ENCODE measurements at regions not wholly inside any gene's neighbourhood (a gene's known extent, or its start where the extent isn't known, plus 50 kb on each side); places are given as distances from the start of the nearest gene placed in this dataset.

DNA sequence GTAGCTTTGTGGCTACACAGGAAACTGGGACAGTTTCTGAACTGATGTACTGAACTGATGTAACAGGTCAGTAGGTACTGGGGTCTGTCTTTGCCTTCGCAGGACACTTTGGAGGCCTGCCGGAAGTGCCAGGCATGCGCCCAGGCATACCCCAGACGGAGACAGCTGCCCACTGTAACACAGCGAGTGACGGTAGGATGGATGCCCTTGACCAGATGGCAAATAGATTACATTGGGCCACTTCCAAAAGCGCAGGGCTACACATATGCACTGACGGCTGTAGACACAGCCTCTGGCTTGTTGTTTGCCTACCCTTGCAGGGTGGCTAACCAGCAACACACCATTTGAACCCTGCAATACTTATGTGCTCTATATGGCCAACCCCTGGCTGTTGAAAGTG is 94.1 kb upstream of the TMPO start:
- Histone ChIP-seq H3K4me3 (ENCODE audit: low read length) (no peak overlapping the region), H3K36me3 (ENCODE audit: control insufficient read depth, insufficient read depth, low read length) (no peaks in the 10 kb centered on the region), H3K27me3 (ENCODE audit: control insufficient read depth, insufficient read depth, low read length) (no peaks in the 10 kb centered on the region), H3K9ac (ENCODE audit: low read length) (no peak overlapping the region), H3K4me1 (ENCODE audit: control insufficient read depth, insufficient read depth, low read length) (peaks cover 8% of the 10 kb centered on the region), H3K27ac (ENCODE audit: low read depth, low read length) (no peak overlapping the region)

DNA sequence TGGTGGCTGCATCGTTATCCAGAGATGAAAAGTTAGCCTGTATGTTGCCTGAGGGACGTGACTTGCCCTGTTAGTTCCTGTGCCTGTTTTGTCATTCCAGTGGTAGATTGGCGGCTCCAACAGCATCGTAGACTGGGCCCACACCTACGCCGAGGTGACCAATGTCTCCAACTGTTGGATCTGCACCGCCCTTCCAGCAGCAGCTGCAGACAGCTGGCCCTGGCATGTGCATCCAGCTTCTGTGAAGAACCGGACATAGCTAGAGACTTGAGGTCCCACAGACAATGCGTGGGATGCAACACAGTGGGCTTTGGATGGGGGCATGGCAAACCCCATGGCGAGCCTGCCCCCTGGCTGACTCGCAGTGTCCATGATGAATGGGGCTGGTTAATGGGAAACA is 93.0 kb upstream of the TMPO start:
- no peak overlapping the region for H3K9ac ChIP-seq (ENCODE audit: low read length)
- no peak overlapping the region for H3K27ac ChIP-seq (ENCODE audit: low read depth, low read length)
- no peaks in the 10 kb centered on the region for H3K27me3 ChIP-seq (ENCODE audit: control insufficient read depth, insufficient read depth, low read length)
- H3K4me1 ChIP-seq (ENCODE audit: control insufficient read depth, insufficient read depth, low read length): peaks cover 8% of the 10 kb centered on the region
- H3K4me3 ChIP-seq (ENCODE audit: low read length): no peak overlapping the region
- H3K36me3 ChIP-seq (ENCODE audit: control insufficient read depth, insufficient read depth, low read length): no peaks in the 10 kb centered on the region

DNA sequence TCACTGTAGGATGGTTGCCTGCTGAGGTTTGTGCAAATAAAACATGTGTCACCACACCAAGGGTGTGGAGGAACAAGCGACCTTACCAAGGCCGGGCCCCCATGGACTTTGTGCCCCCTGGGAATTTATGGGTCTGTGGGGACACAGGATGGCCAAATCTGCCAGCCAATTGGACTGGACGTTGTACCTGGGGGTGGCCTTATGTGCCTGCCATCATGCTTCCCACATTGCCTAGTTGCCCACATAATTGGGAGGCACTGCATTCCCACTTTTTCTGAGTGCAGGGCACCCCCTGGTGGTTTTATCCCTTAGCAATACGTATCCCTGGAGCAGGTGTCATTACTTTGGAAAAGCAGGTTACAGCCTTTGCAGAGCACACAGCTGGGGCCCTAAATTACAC is 92.6 kb upstream of the TMPO start:
- H3K4me1 ChIP-seq (ENCODE audit: control insufficient read depth, insufficient read depth, low read length): peaks cover 8% of the 10 kb centered on the region

DNA sequence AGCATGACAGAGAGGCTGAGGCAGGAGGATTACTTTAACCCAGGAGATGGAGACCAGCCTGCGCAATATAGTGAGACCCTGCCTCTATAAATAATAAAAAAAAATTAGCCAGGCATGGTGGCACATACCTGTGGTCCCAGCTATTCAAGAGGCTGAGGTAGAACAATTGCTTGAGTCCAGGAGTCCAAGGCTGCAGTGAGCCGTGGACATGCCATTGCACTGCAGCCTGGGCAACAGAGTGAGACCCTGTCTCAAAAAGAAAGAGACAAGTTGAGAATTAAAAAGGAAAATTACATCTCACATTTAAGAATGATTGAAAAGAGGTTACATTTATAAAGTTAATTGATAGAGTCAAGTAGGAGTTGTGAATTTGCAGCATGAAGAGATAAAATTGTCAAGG is 91.4 kb upstream of the TMPO start:
- Histone ChIP-seq H3K4me1 (ENCODE audit: control insufficient read depth, insufficient read depth, low read length) (peaks cover 1% of the 10 kb centered on the region), H3K36me3 (ENCODE audit: control insufficient read depth, insufficient read depth, low read length) (no peaks in the 10 kb centered on the region), H3K4me3 (ENCODE audit: low read length) (no peak overlapping the region), H3K9ac (ENCODE audit: low read length) (no peak overlapping the region), H3K27me3 (ENCODE audit: control insufficient read depth, insufficient read depth, low read length) (no peaks in the 10 kb centered on the region), H3K27ac (ENCODE audit: low read depth, low read length) (no peak overlapping the region)

More for the DNA sequence above, 92.6 kb upstream of the TMPO start:
- Histone ChIP-seq H3K36me3 (ENCODE audit: control insufficient read depth, insufficient read depth, low read length) (no peaks in the 10 kb centered on the region), H3K4me3 (ENCODE audit: low read length) (no peak overlapping the region), H3K27ac (ENCODE audit: low read depth, low read length) (no peak overlapping the region), H3K27me3 (ENCODE audit: control insufficient read depth, insufficient read depth, low read length) (no peaks in the 10 kb centered on the region), H3K9ac (ENCODE audit: low read length) (no peak overlapping the region)

DNA sequence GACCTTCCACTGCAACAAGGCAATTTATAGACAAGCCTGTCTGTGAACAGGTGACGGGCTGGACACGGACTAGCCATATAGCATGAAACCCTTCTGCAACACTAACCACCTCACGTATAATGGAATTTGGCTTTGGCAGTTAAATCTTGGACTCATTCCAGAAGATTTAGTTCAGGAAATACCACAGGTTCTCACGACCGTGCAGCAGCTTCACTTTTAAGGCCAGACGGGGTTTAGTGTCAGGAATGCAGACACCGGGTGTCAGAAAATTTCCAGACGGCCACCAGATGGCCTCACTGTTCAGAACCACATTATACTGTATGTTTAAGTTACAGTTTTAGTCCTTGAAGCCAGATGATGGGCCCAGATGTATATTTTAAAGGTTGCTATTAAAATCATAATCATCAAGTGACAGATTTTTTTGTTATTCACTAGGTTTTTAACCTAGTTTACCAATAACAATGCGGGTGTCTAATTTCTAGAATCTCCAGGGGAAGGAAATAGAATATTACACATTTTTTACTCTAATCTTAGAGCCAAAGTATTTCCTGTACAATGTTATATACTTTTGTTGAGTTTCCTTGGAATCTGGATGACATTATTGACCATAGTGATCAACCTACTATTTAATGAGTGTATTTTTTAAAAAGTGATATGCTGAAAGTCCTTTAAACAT is 90.5 kb upstream of the TMPO start:
- Histone ChIP-seq H3K27me3 (ENCODE audit: control insufficient read depth, insufficient read depth, low read length) (no peaks in the 10 kb centered on the region), H3K27ac (ENCODE audit: low read depth, low read length) (no peak overlapping the region), H3K4me3 (ENCODE audit: low read length) (no peak overlapping the region), H3K9ac (ENCODE audit: low read length) (no peak overlapping the region), H3K36me3 (ENCODE audit: control insufficient read depth, insufficient read depth, low read length) (no peaks in the 10 kb centered on the region), H3K4me1 (ENCODE audit: control insufficient read depth, insufficient read depth, low read length) (no peaks in the 10 kb centered on the region)

DNA sequence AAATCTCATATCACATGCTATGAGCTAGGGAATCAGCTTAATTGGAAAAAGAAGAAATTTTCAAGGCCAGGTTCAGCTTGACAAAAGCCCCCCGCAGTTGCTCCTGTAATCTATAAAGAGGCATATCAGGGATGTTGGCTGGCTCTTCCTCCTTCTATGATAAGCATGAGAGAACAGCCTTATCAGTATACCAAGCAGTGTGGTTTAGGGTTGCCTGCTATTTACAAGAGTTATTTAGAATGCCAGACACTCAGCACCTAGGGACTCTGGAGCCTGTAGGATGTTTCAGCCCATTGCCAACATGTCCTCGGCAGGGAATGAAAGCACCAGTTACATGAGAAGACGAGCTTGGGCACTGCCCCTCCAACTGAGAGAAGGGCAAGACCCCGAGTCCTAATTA is 89.5 kb upstream of the TMPO start:
- H3K27ac ChIP-seq (ENCODE audit: low read depth, low read length): no peak overlapping the region
- no peak overlapping the region for H3K9ac ChIP-seq (ENCODE audit: low read length)
- no peaks in the 10 kb centered on the region for H3K36me3 ChIP-seq (ENCODE audit: control insufficient read depth, insufficient read depth, low read length)
- no peaks in the 10 kb centered on the region for H3K4me1 ChIP-seq (ENCODE audit: control insufficient read depth, insufficient read depth, low read length)
- no peak overlapping the region for H3K4me3 ChIP-seq (ENCODE audit: low read length)
- no peaks in the 10 kb centered on the region for H3K27me3 ChIP-seq (ENCODE audit: control insufficient read depth, insufficient read depth, low read length)

DNA sequence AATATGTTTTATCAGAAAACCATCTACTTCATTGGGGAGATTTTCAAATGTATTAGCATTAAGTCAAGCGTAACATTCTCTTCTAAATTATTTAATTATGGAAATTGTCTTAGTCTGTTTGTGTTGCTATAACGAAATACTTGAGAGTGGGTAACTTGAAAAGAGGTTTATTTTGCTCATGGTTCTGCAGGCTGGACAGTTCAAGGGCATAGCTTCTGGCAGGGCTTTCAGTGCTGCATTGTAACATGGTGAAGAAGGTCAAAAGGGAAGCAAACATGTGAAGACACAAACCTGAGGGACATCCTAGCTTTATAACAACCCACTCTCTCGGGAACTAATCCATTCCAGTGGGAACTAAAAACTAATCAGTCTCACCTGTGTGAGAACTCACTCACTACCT is 84.3 kb upstream of the TMPO start:
- Histone ChIP-seq H3K27ac (ENCODE audit: low read depth, low read length) (no peak overlapping the region), H3K9ac (ENCODE audit: low read length) (no peak overlapping the region), H3K4me3 (ENCODE audit: low read length) (no peak overlapping the region), H3K27me3 (ENCODE audit: control insufficient read depth, insufficient read depth, low read length) (no peaks in the 10 kb centered on the region), H3K4me1 (ENCODE audit: control insufficient read depth, insufficient read depth, low read length) (no peaks in the 10 kb centered on the region), H3K36me3 (ENCODE audit: control insufficient read depth, insufficient read depth, low read length) (no peaks in the 10 kb centered on the region)

DNA sequence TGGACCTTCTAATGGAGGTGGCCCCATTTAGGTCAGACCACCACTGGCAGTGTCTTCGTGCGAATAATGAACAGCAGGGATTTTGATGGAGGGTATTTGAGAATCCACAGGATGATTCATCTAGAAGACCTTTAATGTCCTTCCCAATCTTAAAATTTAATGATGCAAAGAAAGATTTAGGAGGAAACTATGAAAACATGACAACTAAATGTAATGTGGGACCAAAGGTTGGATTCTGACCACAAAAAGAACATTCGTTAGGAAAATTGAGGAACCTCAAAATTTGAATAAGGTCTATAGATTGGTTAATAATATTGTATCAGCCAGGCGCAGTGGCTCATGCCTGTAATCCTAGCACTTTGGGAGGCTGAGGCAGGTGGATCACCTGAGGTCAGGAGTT is 78.2 kb upstream of the TMPO start:
- H3K9ac ChIP-seq (ENCODE audit: low read length): no peak overlapping the region
- no peaks in the 10 kb centered on the region for H3K27me3 ChIP-seq (ENCODE audit: control insufficient read depth, insufficient read depth, low read length)
- H3K27ac ChIP-seq (ENCODE audit: low read depth, low read length): no peak overlapping the region
- H3K4me3 ChIP-seq (ENCODE audit: low read length): no peak overlapping the region
- no peaks in the 10 kb centered on the region for H3K36me3 ChIP-seq (ENCODE audit: control insufficient read depth, insufficient read depth, low read length)
- no peaks in the 10 kb centered on the region for H3K4me1 ChIP-seq (ENCODE audit: control insufficient read depth, insufficient read depth, low read length)

DNA sequence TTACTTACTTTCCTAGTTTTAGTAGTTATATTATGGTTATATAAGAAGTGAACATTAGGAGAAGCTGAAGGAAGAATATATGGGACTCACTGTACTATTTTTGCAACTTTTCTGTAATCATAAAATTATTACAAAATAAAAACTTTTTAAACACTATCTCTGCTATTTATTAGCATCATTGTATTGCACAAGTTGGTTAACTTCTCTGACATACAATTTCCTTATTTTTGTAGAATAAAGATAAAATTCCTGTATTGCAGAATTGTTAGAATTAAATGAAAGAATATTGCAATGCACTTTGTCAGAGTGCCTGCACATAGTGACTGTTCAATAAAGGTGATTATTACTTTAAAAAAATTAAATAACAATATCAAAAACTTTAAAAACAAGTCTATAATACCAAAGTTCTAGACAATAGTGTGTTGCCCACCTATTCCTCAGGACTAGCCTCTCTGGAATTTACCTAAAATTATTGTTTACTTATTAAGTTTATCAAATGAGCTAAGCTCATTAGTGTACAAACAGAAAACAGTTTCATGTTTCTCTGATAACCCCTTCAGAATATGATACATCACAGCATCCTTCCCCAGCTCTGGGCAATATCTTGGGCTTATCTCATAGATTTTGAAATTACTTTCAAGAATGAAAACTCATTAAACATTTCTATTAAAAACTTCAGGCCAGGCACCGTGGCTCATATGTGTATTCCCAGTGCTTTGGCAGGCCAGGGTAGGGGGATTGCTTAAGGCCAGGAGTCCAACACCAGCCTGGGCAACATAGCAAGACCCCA is 77.4 kb upstream of the TMPO start:
- no peak overlapping the region for H3K27ac ChIP-seq (ENCODE audit: low read depth, low read length)
- no peaks in the 10 kb centered on the region for H3K27me3 ChIP-seq (ENCODE audit: control insufficient read depth, insufficient read depth, low read length)
- H3K36me3 ChIP-seq (ENCODE audit: control insufficient read depth, insufficient read depth, low read length): no peaks in the 10 kb centered on the region
- H3K9ac ChIP-seq (ENCODE audit: low read length): no peak overlapping the region
- H3K4me1 ChIP-seq (ENCODE audit: control insufficient read depth, insufficient read depth, low read length): no peaks in the 10 kb centered on the region
- H3K4me3 ChIP-seq (ENCODE audit: low read length): no peak overlapping the region

DNA sequence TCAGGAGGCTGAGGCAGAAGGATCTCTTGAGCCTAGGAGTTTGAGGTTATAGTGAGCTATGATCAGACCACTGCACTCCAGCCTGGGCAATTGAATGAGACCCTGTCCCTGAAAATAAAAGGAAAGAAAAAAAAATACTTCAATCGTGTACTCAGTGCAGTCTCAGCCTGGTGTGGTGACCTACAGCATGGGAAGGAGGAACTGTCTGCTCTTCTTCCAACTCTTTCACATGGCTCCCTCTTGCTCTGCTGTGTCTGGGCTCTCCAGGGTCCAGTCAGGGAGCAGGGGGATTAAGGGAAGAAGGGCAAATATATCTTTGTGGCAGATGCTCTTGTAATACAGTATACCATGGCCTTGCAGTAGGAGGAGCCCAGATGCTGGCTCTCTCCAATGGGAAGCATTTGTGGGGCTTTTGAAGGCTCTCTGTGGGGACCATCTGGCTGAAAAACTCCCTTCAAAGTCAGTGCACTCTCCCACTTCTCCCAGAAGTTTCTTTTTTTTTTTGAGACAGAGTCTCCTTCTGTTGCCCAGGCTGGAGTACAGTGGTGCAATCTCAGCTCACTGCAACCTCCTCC is 76.6 kb upstream of the TMPO start:
- Histone ChIP-seq H3K9ac (ENCODE audit: low read length) (no peak overlapping the region), H3K4me1 (ENCODE audit: control insufficient read depth, insufficient read depth, low read length) (no peaks in the 10 kb centered on the region), H3K27ac (ENCODE audit: low read depth, low read length) (no peak overlapping the region), H3K36me3 (ENCODE audit: control insufficient read depth, insufficient read depth, low read length) (no peaks in the 10 kb centered on the region), H3K4me3 (ENCODE audit: low read length) (no peak overlapping the region), H3K27me3 (ENCODE audit: control insufficient read depth, insufficient read depth, low read length) (no peaks in the 10 kb centered on the region)

DNA sequence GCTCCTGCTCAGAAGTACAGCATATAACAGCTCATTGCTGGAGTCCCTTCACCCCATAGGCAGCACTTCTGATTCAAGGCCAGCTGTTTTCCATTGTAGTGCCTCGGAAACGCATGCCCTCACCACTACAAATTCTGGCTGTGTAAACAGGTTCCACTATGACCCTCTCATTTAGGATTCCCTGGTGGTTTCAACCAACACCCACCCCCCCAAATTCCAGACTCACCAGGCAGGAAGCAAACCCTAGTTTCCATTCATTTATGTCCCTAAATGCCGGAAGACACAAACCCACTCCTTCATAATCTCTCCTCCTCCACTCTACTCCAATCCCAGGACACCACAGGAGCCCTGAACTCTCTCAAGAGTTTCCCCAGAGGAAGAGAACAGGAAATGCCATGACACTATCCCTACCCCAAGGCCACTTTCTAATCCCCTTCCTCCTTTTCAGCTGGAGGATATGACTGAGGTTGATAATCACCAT is 75.9 kb upstream of the TMPO start:
- Histone ChIP-seq H3K4me3 (ENCODE audit: low read length) (no peak overlapping the region), H3K36me3 (ENCODE audit: control insufficient read depth, insufficient read depth, low read length) (no peaks in the 10 kb centered on the region), H3K4me1 (ENCODE audit: control insufficient read depth, insufficient read depth, low read length) (no peaks in the 10 kb centered on the region), H3K27me3 (ENCODE audit: control insufficient read depth, insufficient read depth, low read length) (no peaks in the 10 kb centered on the region), H3K27ac (ENCODE audit: low read depth, low read length) (peak overlapping the region; percentile 30), H3K9ac (ENCODE audit: low read length) (no peak overlapping the region)

DNA sequence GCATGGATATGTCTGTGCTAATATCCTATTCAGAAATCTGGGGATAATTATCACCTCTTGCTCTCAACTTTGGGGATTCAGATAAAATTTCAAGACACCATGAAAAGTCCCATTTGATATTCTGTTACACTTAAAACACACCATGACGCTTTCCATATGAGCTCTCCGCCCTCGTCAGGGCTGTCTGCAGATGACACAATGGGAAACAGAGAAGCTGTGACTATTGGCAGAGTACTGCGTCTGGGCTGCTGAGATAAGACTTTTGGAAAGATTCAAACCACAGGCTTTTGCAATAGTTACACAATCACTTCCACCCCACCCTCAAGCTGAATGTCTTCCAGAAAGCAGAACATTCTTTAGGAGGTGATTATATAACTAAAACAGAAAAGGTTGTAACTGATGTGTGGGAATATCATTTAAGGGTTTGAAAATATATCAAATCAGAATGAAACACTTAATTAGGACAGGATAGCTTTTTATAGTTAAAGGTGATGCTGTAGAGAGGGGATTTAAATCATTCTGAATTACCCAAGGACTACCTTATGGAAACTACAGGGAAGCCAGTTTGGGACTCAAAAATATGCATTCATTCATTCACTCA is 75.3 kb upstream of the TMPO start:
- no peak overlapping the region for H3K27ac ChIP-seq (ENCODE audit: low read depth, low read length)
- H3K36me3 ChIP-seq (ENCODE audit: control insufficient read depth, insufficient read depth, low read length): no peaks in the 10 kb centered on the region
- no peak overlapping the region for H3K4me3 ChIP-seq (ENCODE audit: low read length)

More for the DNA sequence above, 75.3 kb upstream of the TMPO start:
- no peak overlapping the region for H3K9ac ChIP-seq (ENCODE audit: low read length)
- no peaks in the 10 kb centered on the region for H3K27me3 ChIP-seq (ENCODE audit: control insufficient read depth, insufficient read depth, low read length)
- H3K4me1 ChIP-seq (ENCODE audit: control insufficient read depth, insufficient read depth, low read length): no peaks in the 10 kb centered on the region
